GM10266 (cell line): ENCODE measurements at regions not wholly inside any gene's neighbourhood (a gene's known extent, or its start where the extent isn't known, plus 50 kb on each side); places are given as distances from the start of the nearest gene placed in this dataset.

Source experiments
- DNase-seq: peaks from one replicate; pipeline ENCODE4 v3.0.0; 2012; ENCODE audit errors: extremely low spot score
- CTCF ChIP-seq: IDR thresholded peaks from 2 replicates; pipeline ENCODE4 v1.5.1; 2012; ENCODE audit warnings: mild to moderate bottlenecking, low read depth; ENCODE audit not compliant: control insufficient read depth, insufficient read depth; ENCODE audit errors: missing control alignments

GRCh38 chr4:35938936-35939335, 305.4 kb downstream of the ARAP2 start:
- no peak for TF ChIP-seq CTCF
- DNase-seq: no peak

GRCh38 chr4:35939751-35940150, 304.6 kb downstream of the ARAP2 start:
- no peak for DNase-seq

GRCh38 chr4:35942092-35942491, 302.2 kb downstream of the ARAP2 start:
- no peak for DNase-seq
- TF ChIP-seq CTCF: no peak

More at GRCh38 chr4:35939751-35940150, 304.6 kb downstream of the ARAP2 start:
- no peak for TF ChIP-seq CTCF

- DNase-seq: no peak
- no peak for TF ChIP-seq CTCF
Observed at GRCh38 chr4:35943606-35944005, 300.7 kb downstream of the ARAP2 start.

- TF ChIP-seq CTCF: no peak
- no peak for DNase-seq
Observed at GRCh38 chr4:35948171-35948570, 296.1 kb downstream of the ARAP2 start.

GRCh38 chr4:35950442-35950841, 293.9 kb downstream of the ARAP2 start:
- no peak for DNase-seq
- no peak for TF ChIP-seq CTCF

- no peak for DNase-seq
- TF ChIP-seq CTCF: no peak
Observed at GRCh38 chr4:35952751-35953150, 291.6 kb downstream of the ARAP2 start.
